ENCODE measurements at regions not wholly inside any gene's neighbourhood (a gene's known extent, or its start where the extent isn't known, plus 50 kb on each side); places are given as distances from the start of the nearest gene placed in this dataset.

DNA sequence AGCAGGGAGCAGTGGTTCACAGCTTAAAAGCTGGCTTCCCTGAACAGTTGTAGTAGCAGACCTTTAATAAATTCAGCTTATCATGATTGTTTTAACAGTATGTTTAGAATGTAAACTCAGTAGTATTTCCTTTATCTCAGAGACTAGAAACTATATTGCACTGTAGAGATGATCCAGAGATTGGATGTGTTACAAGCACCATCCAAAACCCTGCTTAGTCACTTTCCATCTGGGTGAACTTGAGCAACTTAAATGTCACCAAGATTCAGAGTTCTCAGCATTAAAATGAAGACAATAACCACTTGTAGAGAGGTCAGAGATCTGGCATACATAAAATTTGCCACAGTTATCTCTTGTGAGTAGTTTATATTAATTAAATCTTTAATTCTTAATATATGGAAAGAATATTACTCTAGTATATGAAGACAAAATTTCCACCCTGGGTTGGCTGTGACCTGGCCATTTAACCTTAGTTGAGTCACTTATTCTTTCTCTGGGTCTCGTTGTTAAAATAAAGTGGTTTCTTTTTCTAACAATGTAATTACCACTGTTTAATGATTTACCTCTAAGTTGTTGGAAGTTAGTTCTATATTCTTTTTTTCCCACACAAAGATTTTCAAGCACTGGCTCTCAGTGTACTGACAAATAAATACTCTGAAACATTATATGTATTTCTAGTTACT lies 239.2 kb upstream of the FKBP1C start:
- no peaks in the 10 kb centered on the region for H3K36me3 ChIP-seq (replicated peaks in 1 of 2; ENCODE audit: control extremely low read depth in 1 of 2, control insufficient read depth in 1 of 2, extremely low read depth in 1 of 2, insufficient read depth in 2 of 2, low read length in 1 of 2)
- no peaks in the 10 kb centered on the region for H3K79me2 ChIP-seq (ENCODE audit: control insufficient read depth, insufficient read depth, low read length)
- Mint-ChIP-seq H3K4me3 (no peak overlapping the region), H3K27ac (no peak overlapping the region), H3K9me3 (ENCODE audit: insufficient read depth) (no peaks in the 10 kb centered on the region), H3K27me3 (no peaks in the 10 kb centered on the region), H3K4me1 (no peaks in the 10 kb centered on the region)
- no peak overlapping the region for H3K9ac ChIP-seq (ENCODE audit: low read length)
- H3K27me3 ChIP-seq (replicated peaks in 1 of 4; ENCODE audit: control extremely low read depth in 1 of 4, control insufficient read depth in 3 of 4, insufficient read depth in 4 of 4, low read length in 3 of 4): no peaks in the 10 kb centered on the region
- no peak overlapping the region for H3K27ac ChIP-seq (ENCODE audit: low read length in 2 of 2)
- H3K4me2 ChIP-seq (replicated peaks; ENCODE audit: low read depth, low read length, poor library complexity, severe bottlenecking): no peak overlapping the region
- no peak for ATAC-seq (ENCODE audit: low read depth)
- H3K9me3 ChIP-seq (ENCODE audit: control extremely low read depth in 1 of 3, control insufficient read depth in 2 of 3, insufficient read depth in 1 of 3, low read length in 2 of 3): no peaks in the 10 kb centered on the region
- no peak overlapping the region for H3K4me3 ChIP-seq (ENCODE audit: control extremely low read depth in 1 of 5, extremely low read depth in 1 of 5, insufficient read depth in 1 of 5, low read depth in 2 of 5, low read length in 4 of 5)
- DNase-seq: no peak
- no peak overlapping the region for H2AFZ ChIP-seq (ENCODE audit: insufficient read depth, low read depth, low read length, poor library complexity, severe bottlenecking)
- H3K4me1 ChIP-seq (ENCODE audit: control insufficient read depth in 2 of 2, insufficient read depth in 2 of 2, low read length in 2 of 2): no peaks in the 10 kb centered on the region
- POLR2A ChIA-PET: no interaction called here
- CTCF ChIA-PET: no interaction called here
- TF ChIP-seq CTCF (IDR thresholded peaks at IDR 0.05) (no peak), EZH2 (IDR thresholded peaks at IDR 0.05; ENCODE audit: borderline replicate concordance, insufficient read depth, low read depth, low read length, poor library complexity, severe bottlenecking) (no peak)
- no CpG with 5 or more reads among the region's 1 CpG for WGBS (ENCODE audit: insufficient coverage)
- no peaks in the 10 kb centered on the region for H4K20me1 ChIP-seq (ENCODE audit: control insufficient read depth, insufficient read depth, low read length, poor library complexity, severe bottlenecking)
- intact Hi-C loops (cut with micrococcal nuclease): no loop called here

DNA sequence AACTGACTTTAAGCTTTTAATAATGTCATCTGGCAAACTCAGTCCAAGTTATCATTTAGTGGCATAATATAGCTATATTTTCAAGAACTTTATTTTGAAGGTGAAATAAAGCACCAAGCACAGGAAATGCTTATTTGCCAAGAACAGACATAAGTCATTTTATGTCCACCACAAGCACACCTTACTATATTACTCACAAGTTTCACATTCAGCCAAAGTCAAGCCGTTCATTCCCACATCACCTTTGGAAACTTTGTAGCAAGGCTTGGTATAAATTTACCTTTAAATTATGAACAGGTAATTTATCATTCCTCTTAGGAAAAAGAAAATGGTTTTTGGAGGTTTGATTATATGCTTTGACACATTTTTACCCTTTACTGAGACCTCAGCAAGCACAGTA lies 236.8 kb upstream of the FKBP1C start:
- Histone ChIP-seq H3K9me3 (ENCODE audit: control extremely low read depth in 1 of 3, control insufficient read depth in 2 of 3, insufficient read depth in 1 of 3, low read length in 2 of 3) (no peaks in the 10 kb centered on the region), H3K4me2 (replicated peaks; ENCODE audit: low read depth, low read length, poor library complexity, severe bottlenecking) (no peak overlapping the region), H4K20me1 (ENCODE audit: control insufficient read depth, insufficient read depth, low read length, poor library complexity, severe bottlenecking) (no peaks in the 10 kb centered on the region), H3K27me3 (replicated peaks in 1 of 4; ENCODE audit: control extremely low read depth in 1 of 4, control insufficient read depth in 3 of 4, insufficient read depth in 4 of 4, low read length in 3 of 4) (no peaks in the 10 kb centered on the region), H3K79me2 (ENCODE audit: control insufficient read depth, insufficient read depth, low read length) (no peaks in the 10 kb centered on the region), H3K27ac (ENCODE audit: low read length in 2 of 2) (no peak overlapping the region), H3K4me1 (ENCODE audit: control insufficient read depth in 2 of 2, insufficient read depth in 2 of 2, low read length in 2 of 2) (no peaks in the 10 kb centered on the region), H3K4me3 (ENCODE audit: control extremely low read depth in 1 of 5, extremely low read depth in 1 of 5, insufficient read depth in 1 of 5, low read depth in 2 of 5, low read length in 4 of 5) (no peak overlapping the region), H3K36me3 (replicated peaks in 1 of 2; ENCODE audit: control extremely low read depth in 1 of 2, control insufficient read depth in 1 of 2, extremely low read depth in 1 of 2, insufficient read depth in 2 of 2, low read length in 1 of 2) (no peaks in the 10 kb centered on the region), H2AFZ (ENCODE audit: insufficient read depth, low read depth, low read length, poor library complexity, severe bottlenecking) (no peak overlapping the region), H3K9ac (ENCODE audit: low read length) (no peak overlapping the region)
- H3K27me3 Mint-ChIP-seq: no peaks in the 10 kb centered on the region
- H3K9me3 Mint-ChIP-seq (ENCODE audit: insufficient read depth): no peaks in the 10 kb centered on the region
- POLR2A ChIA-PET: no interaction called here
- intact Hi-C loops (cut with micrococcal nuclease): no loop called here
- CTCF ChIA-PET: no interaction called here
- no peak for ATAC-seq (ENCODE audit: low read depth)
- no peak overlapping the region for H3K4me3 Mint-ChIP-seq
- whole genome bisulfite sequencing (ENCODE audit: insufficient coverage): no CpG with 5 or more reads among the region's 1 CpG
- H3K4me1 Mint-ChIP-seq: no peaks in the 10 kb centered on the region
- no peak for DNase-seq
- H3K27ac Mint-ChIP-seq: no peak overlapping the region
- TF ChIP-seq EZH2 (IDR thresholded peaks at IDR 0.05; ENCODE audit: borderline replicate concordance, insufficient read depth, low read depth, low read length, poor library complexity, severe bottlenecking) (no peak), CTCF (IDR thresholded peaks at IDR 0.05) (no peak)

All from B cell (primary cell).